H9 (cell line): ENCODE measurements at regions not wholly inside any gene's neighbourhood (a gene's known extent, or its start where the extent isn't known, plus 50 kb on each side); places are given as distances from the start of the nearest gene placed in this dataset.

Experiments
- DNase-seq: peaks from one replicate; pipeline ENCODE4 v3.0.0-alpha.2; 2017
- H2AFZ ChIP-seq: one replicate; pipeline ENCODE4 v1.6.1; 2013; ENCODE audit warnings: mild to moderate bottlenecking, low read length, control low read depth, moderate library complexity
- H2AK5ac ChIP-seq: 2 replicates; pipeline ENCODE4 v1.6.1; 2013; ENCODE audit warnings: low read length, control low read depth, mixed read lengths; ENCODE audit not compliant: insufficient read length
- H2BK120ac ChIP-seq: one replicate; pipeline ENCODE4 v1.6.1; 2013; ENCODE audit warnings: low read depth, mild to moderate bottlenecking, low read length, control low read depth, inconsistent platforms; ENCODE audit not compliant: poor library complexity, severe bottlenecking
- H2BK12ac ChIP-seq: 2 replicates; pipeline ENCODE4 v1.6.1; 2013; ENCODE audit warnings: low read length, control low read depth, mixed read lengths, low read depth; ENCODE audit not compliant: insufficient read length
- H2BK15ac ChIP-seq: 2 replicates; pipeline ENCODE4 v1.6.1; 2013; ENCODE audit warnings: low read depth, low read length, control low read depth
- H2BK20ac ChIP-seq: one replicate; pipeline ENCODE4 v1.6.1; 2013; ENCODE audit warnings: low read depth, mild to moderate bottlenecking, low read length, control low read depth, inconsistent platforms; ENCODE audit not compliant: poor library complexity, severe bottlenecking
- H2BK5ac ChIP-seq: 2 replicates; pipeline ENCODE4 v1.6.1; 2013; ENCODE audit warnings: low read length, control low read depth, mixed read lengths; ENCODE audit not compliant: insufficient read length
- H3K14ac ChIP-seq: 2 replicates; pipeline ENCODE4 v1.6.1; 2013; ENCODE audit warnings: low read length, control low read depth; ENCODE audit not compliant: insufficient read depth
- H3K18ac ChIP-seq: 2 replicates; pipeline ENCODE4 v1.6.1; 2013; ENCODE audit warnings: low read depth, mild to moderate bottlenecking, mixed read lengths, low read length, control low read depth; ENCODE audit not compliant: insufficient read length
- H3K23ac ChIP-seq: 2 replicates; pipeline ENCODE4 v1.6.1; 2013; ENCODE audit warnings: low read length, control low read depth, mixed read lengths, low read depth; ENCODE audit not compliant: insufficient read length
- H3K23me2 ChIP-seq: 2 replicates; pipeline ENCODE4 v1.6.1; 2013; ENCODE audit warnings: low read depth, mild to moderate bottlenecking, mixed read lengths, low read length, control low read depth; ENCODE audit not compliant: insufficient read length, poor library complexity, severe bottlenecking
- H3K27ac ChIP-seq: 2 replicates; pipeline ENCODE4 v1.5.1; 2013; ENCODE audit warnings: low read length, control low read depth, mixed read lengths, low read depth; ENCODE audit not compliant: insufficient read length
- H3K27me3 ChIP-seq: 2 replicates; pipeline ENCODE4 v1.6.1; 2013; ENCODE audit warnings: low read length, control low read depth, inconsistent platforms; ENCODE audit not compliant: insufficient read depth
- H3K4ac ChIP-seq: 2 replicates; pipeline ENCODE4 v1.6.1; 2013; ENCODE audit warnings: low read depth, mild to moderate bottlenecking, control low read depth, inconsistent platforms, low read length, moderate library complexity
- H3K4me1 ChIP-seq: 2 replicates; pipeline ENCODE4 v1.6.1; 2013; ENCODE audit warnings: low read length, control low read depth, inconsistent platforms; ENCODE audit not compliant: insufficient read depth
- H3K4me2 ChIP-seq: 2 replicates; pipeline ENCODE4 v1.6.1; 2013; ENCODE audit warnings: low read length, control low read depth, mixed read lengths; ENCODE audit not compliant: insufficient read length, insufficient read depth
- H3K56ac ChIP-seq: 2 replicates; pipeline ENCODE4 v1.6.1; 2013; ENCODE audit warnings: low read depth, mild to moderate bottlenecking, mixed read lengths, low read length, control low read depth; ENCODE audit not compliant: insufficient read length
- H3K79me1 ChIP-seq: 2 replicates; pipeline ENCODE4 v1.6.1; 2013; ENCODE audit warnings: low read depth, mild to moderate bottlenecking, moderate library complexity, low read length, control low read depth, inconsistent platforms; ENCODE audit not compliant: insufficient read depth, poor library complexity, severe bottlenecking
- H3K79me2 ChIP-seq: 2 replicates; pipeline ENCODE4 v1.6.1; 2013; ENCODE audit warnings: low read length, control low read depth, inconsistent platforms; ENCODE audit not compliant: insufficient read depth
- H3K9ac ChIP-seq: 2 replicates; pipeline ENCODE4 v1.6.1; 2013; ENCODE audit warnings: low read length, control low read depth, mixed read lengths; ENCODE audit not compliant: insufficient read length; ENCODE audit errors: extremely low read depth
- H3K9me3 ChIP-seq: one replicate; pipeline ENCODE4 v1.6.1; 2013; ENCODE audit warnings: low read depth, low read length, inconsistent platforms; ENCODE audit not compliant: control insufficient read depth
- H3T11ph ChIP-seq: one replicate; pipeline ENCODE4 v1.6.1; 2013; ENCODE audit warnings: mild to moderate bottlenecking, low read length, control low read depth, inconsistent platforms
- H4K20me1 ChIP-seq: one replicate; pipeline ENCODE4 v1.6.1; 2013; ENCODE audit not compliant: control insufficient read depth, insufficient read length, insufficient read depth
- H4K5ac ChIP-seq: 2 replicates; pipeline ENCODE4 v1.6.1; 2013; ENCODE audit warnings: low read depth, mild to moderate bottlenecking, mixed read lengths, low read length, control low read depth; ENCODE audit not compliant: insufficient read length
- H4K8ac ChIP-seq: replicated peaks from 2 replicates; pipeline ENCODE4 v1.6.1; 2013; ENCODE audit warnings: low read length, control low read depth, mixed read lengths, low read depth; ENCODE audit not compliant: insufficient read length
- H4K91ac ChIP-seq: 2 replicates; pipeline ENCODE4 v1.6.1; 2013; ENCODE audit warnings: low read depth, mild to moderate bottlenecking, moderate library complexity, mixed read lengths, low read length, control low read depth; ENCODE audit not compliant: insufficient read length
- H3K27ac Mint-ChIP-seq, 3 experiments: 2 replicates in 2 of 3; 3 replicates in 1 of 3; pipeline ENCODE4 v1.8.0; 2020 to 2021; ENCODE audit warnings: mixed read lengths in 3 of 3, mild to moderate bottlenecking in 1 of 3, moderate library complexity in 1 of 3
- H3K27me3 Mint-ChIP-seq: 2 replicates; pipeline ENCODE4 v1.8.0; 2021; ENCODE audit warnings: low read depth, mild to moderate bottlenecking, moderate library complexity, mixed read lengths
- H3K36me3 Mint-ChIP-seq, 3 experiments: 2 replicates in 2 of 3; 3 replicates in 1 of 3; pipeline ENCODE4 v1.8.0; 2020 to 2021; ENCODE audit warnings: low read depth in 3 of 3, mixed read lengths in 3 of 3; ENCODE audit not compliant: insufficient read depth in 1 of 3
- H3K4me1 Mint-ChIP-seq, 2 experiments: 2 replicates each; pipeline ENCODE4 v1.8.0; 2020; ENCODE audit warnings: mixed read lengths in 2 of 2
- H3K4me3 Mint-ChIP-seq, 2 experiments: 2 replicates in 1 of 2; 3 replicates in 1 of 2; pipeline ENCODE4 v1.8.0; 2020 to 2021; ENCODE audit warnings: mild to moderate bottlenecking in 2 of 2, mixed read lengths in 2 of 2, moderate library complexity in 1 of 2
- H3K9me3 Mint-ChIP-seq, 2 experiments: 2 replicates in 1 of 2; 3 replicates in 1 of 2; pipeline ENCODE4 v1.8.0; 2020; ENCODE audit warnings: mild to moderate bottlenecking in 2 of 2, mixed read lengths in 2 of 2, moderate library complexity in 1 of 2
- WGBS: extraction: QIAGEN DNeasy Blood & Tissue Kit; methylation state at CpG from one replicate; pipeline ENCODE4 v1.1.7; 2013; ENCODE audit warnings: missing lambda C conversion rate, low lambda C conversion rate, mixed read lengths; ENCODE audit not compliant: insufficient read length; ENCODE audit errors: extremely low coverage; 5-methylcytosine and 5-hydroxymethylcytosine counted together
- TF ChIP-seq, protein P1 (sequence below): fragments of 200-600 bp; sonication (generic); conservative IDR thresholded peaks from 3 replicates; pipeline ENCODE4 v1.8.0; 2021; ENCODE audit warnings: antibody characterized with exemption, mild to moderate bottlenecking

DNA sequence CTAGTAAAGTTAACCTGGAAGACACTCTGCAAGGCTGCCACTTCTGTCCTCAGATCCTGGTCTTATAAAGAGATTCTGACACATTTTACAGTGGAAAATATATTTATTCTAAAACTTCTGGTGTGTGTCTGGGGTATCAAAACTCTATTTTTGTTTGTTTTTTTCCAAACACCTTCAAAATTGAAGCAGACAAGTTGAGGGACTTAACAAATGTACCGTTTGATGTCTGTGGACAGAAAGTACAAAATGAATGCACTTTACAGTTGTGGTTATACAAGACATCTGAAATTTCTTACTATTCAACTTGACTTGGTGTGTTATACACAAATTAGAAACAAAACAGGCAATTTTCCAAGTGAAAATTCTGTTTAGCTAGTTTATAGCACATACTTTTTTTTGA lies 823.2 kb upstream of the SALL3 start:
- Histone ChIP-seq H3K4me2 (no peak overlapping the region), H3K27ac (no peak overlapping the region), H3T11ph (no peak overlapping the region), H3K9ac (no peak overlapping the region), H3K9me3 (no peaks in the 10 kb centered on the region), H2BK12ac (no peak overlapping the region), H4K91ac (no peak overlapping the region), H3K23me2 (no peaks in the 10 kb centered on the region), H3K56ac (no peak overlapping the region), H4K5ac (no peak overlapping the region), H3K27me3 (no peaks in the 10 kb centered on the region), H2BK120ac (no peak overlapping the region), H3K4me1 (peaks cover 7% of the 10 kb centered on the region; the same call in 1 of the 2 replicates), H3K14ac (no peak overlapping the region), H2BK5ac (no peak overlapping the region), H2AFZ (no peak overlapping the region), H4K8ac (no peak overlapping the region), H3K79me1 (no peaks in the 10 kb centered on the region), H2AK5ac (no peak overlapping the region), H3K79me2 (no peaks in the 10 kb centered on the region), H2BK20ac (no peak overlapping the region), H4K20me1 (no peaks in the 10 kb centered on the region), H3K4ac (no peak overlapping the region), H2BK15ac (no peak overlapping the region), H3K18ac (no peak overlapping the region), H3K23ac (no peak overlapping the region)
- peaks cover 1% of the 10 kb centered on the region for H3K27me3 Mint-ChIP-seq
- DNase-seq: no peak
- peaks cover 15 to 19% of the 10 kb centered on the region in 2 experiments for H3K4me1 Mint-ChIP-seq
- no peak overlapping the region for H3K4me3 Mint-ChIP-seq
- H3K9me3 Mint-ChIP-seq: peaks cover 3% of the 10 kb centered on the region in 2 experiments; a peak in 2 of 5 replicates
- no peak overlapping the region for H3K27ac Mint-ChIP-seq
- no CpG with 5 or more reads among the region's 1 CpG for WGBS
- peaks cover 0 to 3% (median 0%) of the 10 kb centered on the region in 3 experiments; a peak in 1 of 7 replicates for H3K36me3 Mint-ChIP-seq
- TF ChIP-seq, protein P1, sequence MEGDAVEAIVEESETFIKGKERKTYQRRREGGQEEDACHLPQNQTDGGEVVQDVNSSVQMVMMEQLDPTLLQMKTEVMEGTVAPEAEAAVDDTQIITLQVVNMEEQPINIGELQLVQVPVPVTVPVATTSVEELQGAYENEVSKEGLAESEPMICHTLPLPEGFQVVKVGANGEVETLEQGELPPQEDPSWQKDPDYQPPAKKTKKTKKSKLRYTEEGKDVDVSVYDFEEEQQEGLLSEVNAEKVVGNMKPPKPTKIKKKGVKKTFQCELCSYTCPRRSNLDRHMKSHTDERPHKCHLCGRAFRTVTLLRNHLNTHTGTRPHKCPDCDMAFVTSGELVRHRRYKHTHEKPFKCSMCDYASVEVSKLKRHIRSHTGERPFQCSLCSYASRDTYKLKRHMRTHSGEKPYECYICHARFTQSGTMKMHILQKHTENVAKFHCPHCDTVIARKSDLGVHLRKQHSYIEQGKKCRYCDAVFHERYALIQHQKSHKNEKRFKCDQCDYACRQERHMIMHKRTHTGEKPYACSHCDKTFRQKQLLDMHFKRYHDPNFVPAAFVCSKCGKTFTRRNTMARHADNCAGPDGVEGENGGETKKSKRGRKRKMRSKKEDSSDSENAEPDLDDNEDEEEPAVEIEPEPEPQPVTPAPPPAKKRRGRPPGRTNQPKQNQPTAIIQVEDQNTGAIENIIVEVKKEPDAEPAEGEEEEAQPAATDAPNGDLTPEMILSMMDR: no peak
